ENCODE measurements at regions not wholly inside any gene's neighbourhood (a gene's known extent, or its start where the extent isn't known, plus 50 kb on each side); places are given as distances from the start of the nearest gene placed in this dataset.

DNA sequence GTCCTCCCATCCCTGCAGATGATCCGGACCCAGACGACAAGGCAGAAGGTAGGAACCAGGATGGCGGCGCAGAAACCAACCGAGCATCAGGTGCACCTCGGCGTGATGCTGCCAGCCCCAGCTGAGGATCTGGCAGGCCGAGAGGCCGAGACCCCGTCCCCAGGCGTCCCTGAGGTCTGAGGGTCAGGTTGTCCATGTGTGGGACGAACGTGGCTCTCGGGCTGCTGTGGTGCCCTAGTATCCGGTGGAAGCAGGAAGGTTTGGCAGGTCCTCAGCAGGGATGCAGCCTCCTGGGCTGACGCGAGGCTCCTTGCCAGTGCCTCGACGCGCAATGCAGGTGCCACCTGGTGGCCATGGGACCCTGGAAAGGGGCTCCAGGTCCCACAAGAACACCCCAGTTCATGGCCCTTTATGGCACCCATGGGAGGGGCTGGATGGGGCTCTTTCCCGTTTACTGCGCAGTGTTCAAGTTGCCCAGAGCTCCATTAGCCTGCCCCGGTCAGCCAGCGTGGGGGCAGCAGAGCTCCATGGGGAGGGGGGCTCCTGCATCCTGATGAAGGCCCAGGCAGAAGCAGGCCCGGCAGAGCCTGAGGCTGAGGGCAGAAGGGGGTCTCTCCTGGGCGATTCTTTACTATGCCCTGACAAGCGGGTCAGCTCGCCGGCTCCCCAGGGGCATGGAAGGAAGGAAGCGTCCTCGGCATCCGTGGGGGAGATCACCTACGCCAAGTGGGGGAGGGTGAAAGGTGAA is 129.9 kb downstream of the CTTN start:
- Histone ChIP-seq H3K27ac (ENCODE audit: low read depth in 2 of 2, low read length in 2 of 2) (no peak overlapping the region), H3K27me3 (ENCODE audit: control insufficient read depth in 2 of 2, insufficient read depth in 2 of 2, low read length in 2 of 2) (peaks cover 0 to 2% of the 10 kb centered on the region in 2 donors), H3K9ac (ENCODE audit: low read depth in 1 of 2, low read length in 2 of 2) (no peak overlapping the region), H3K4me1 (ENCODE audit: control insufficient read depth in 2 of 2, insufficient read depth in 2 of 2, low read length in 2 of 2) (no peaks in the 10 kb centered on the region), H3K4me3 (ENCODE audit: low read length in 2 of 2) (no peak overlapping the region), H3K9me3 (ENCODE audit: control insufficient read depth in 2 of 2, low read length in 2 of 2) (no peaks in the 10 kb centered on the region), H3K36me3 (ENCODE audit: control insufficient read depth in 2 of 2, insufficient read depth in 2 of 2, low read length in 2 of 2) (no peaks in the 10 kb centered on the region)

DNA sequence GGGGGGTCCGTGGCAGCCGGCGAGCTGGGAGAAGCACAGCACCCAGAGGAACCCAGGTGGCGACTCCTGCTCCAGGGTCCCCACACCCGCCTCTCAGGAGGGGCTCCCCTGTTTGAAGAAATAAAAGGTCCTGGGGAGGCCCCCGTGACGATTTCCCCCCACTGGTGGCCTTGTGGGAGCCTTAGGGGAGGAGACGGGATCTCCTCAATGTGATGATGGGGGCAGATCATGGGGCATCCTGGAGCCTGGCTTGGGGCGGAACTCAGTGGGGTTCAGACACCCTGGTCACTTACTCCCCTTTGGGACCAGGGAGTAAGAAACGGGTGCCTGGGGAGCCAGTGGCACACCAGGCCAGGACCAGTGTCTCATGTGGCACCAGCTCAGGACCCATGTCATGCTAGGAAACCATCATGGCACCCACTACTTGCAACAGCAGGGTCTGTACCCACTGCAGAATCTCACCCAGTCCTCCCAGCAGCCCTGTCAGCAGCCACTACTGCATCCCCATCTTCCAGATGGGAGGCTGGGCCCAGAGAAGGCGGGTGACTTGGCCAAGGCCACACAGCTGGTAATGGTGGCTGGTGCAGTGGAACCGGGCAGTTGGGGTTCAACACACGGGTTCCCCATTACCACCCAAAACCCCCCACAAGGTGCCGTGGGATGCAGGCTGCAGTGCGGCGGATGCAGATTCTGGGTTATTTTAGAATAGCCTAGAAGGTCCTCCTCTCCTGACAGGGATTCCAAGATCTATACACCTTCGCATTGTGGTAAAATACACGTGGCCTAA is 130.7 kb downstream of the CTTN start:
- Histone ChIP-seq H3K9ac (ENCODE audit: low read depth in 1 of 2, low read length in 2 of 2) (no peak overlapping the region), H3K36me3 (ENCODE audit: control insufficient read depth in 2 of 2, insufficient read depth in 2 of 2, low read length in 2 of 2) (no peaks in the 10 kb centered on the region), H3K4me3 (ENCODE audit: low read length in 2 of 2) (no peak overlapping the region), H3K4me1 (ENCODE audit: control insufficient read depth in 2 of 2, insufficient read depth in 2 of 2, low read length in 2 of 2) (no peaks in the 10 kb centered on the region), H3K27me3 (ENCODE audit: control insufficient read depth in 2 of 2, insufficient read depth in 2 of 2, low read length in 2 of 2) (no peaks in the 10 kb centered on the region), H3K27ac (ENCODE audit: low read depth in 2 of 2, low read length in 2 of 2) (no peak overlapping the region), H3K9me3 (ENCODE audit: control insufficient read depth in 2 of 2, low read length in 2 of 2) (no peaks in the 10 kb centered on the region)

DNA sequence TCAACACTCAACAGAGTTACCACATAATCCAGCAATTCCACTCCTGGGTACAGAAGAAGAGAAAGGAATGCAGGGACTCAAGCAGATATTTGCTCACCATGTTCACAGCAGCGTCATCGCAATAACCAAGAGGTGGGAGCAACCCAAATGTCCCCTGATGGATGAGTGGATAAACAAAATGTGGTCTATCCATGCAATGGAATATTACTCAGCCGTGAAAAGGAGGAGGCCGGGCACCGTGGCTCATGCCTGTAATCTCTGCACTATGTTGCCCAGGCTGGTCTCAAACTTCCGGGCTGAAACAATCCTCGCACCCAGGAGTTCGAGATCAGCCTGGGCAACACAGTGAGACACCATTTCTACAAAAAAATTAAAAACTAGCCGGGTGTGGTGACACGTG is 131.7 kb downstream of the CTTN start:
- Histone ChIP-seq H3K36me3 (ENCODE audit: control insufficient read depth in 2 of 2, insufficient read depth in 2 of 2, low read length in 2 of 2) (no peaks in the 10 kb centered on the region), H3K4me1 (ENCODE audit: control insufficient read depth in 2 of 2, insufficient read depth in 2 of 2, low read length in 2 of 2) (no peaks in the 10 kb centered on the region), H3K4me3 (ENCODE audit: low read length in 2 of 2) (no peak overlapping the region), H3K9me3 (ENCODE audit: control insufficient read depth in 2 of 2, low read length in 2 of 2) (no peaks in the 10 kb centered on the region), H3K27ac (ENCODE audit: low read depth in 2 of 2, low read length in 2 of 2) (no peak overlapping the region), H3K27me3 (ENCODE audit: control insufficient read depth in 2 of 2, insufficient read depth in 2 of 2, low read length in 2 of 2) (no peaks in the 10 kb centered on the region), H3K9ac (ENCODE audit: low read depth in 1 of 2, low read length in 2 of 2) (no peak overlapping the region)

- no peak overlapping the region for H3K9ac ChIP-seq (ENCODE audit: low read depth in 1 of 2, low read length in 2 of 2)
- no peak overlapping the region for H3K27ac ChIP-seq (ENCODE audit: low read depth in 2 of 2, low read length in 2 of 2)
- H3K4me3 ChIP-seq (ENCODE audit: low read length in 2 of 2) = no peak overlapping the region
- no peaks in the 10 kb centered on the region for H3K9me3 ChIP-seq (ENCODE audit: control insufficient read depth in 2 of 2, low read length in 2 of 2)
- no peaks in the 10 kb centered on the region for H3K36me3 ChIP-seq (ENCODE audit: control insufficient read depth in 2 of 2, insufficient read depth in 2 of 2, low read length in 2 of 2)
- peaks cover under 1% of the 10 kb centered on the region in 2 donors for H3K4me1 ChIP-seq (ENCODE audit: control insufficient read depth in 2 of 2, insufficient read depth in 2 of 2, low read length in 2 of 2)
- H3K27me3 ChIP-seq (ENCODE audit: control insufficient read depth in 2 of 2, insufficient read depth in 2 of 2, low read length in 2 of 2) = no peaks in the 10 kb centered on the region
Observed at GRCh38 chr11:70530629-70531185, 132.4 kb downstream of the CTTN start.

DNA sequence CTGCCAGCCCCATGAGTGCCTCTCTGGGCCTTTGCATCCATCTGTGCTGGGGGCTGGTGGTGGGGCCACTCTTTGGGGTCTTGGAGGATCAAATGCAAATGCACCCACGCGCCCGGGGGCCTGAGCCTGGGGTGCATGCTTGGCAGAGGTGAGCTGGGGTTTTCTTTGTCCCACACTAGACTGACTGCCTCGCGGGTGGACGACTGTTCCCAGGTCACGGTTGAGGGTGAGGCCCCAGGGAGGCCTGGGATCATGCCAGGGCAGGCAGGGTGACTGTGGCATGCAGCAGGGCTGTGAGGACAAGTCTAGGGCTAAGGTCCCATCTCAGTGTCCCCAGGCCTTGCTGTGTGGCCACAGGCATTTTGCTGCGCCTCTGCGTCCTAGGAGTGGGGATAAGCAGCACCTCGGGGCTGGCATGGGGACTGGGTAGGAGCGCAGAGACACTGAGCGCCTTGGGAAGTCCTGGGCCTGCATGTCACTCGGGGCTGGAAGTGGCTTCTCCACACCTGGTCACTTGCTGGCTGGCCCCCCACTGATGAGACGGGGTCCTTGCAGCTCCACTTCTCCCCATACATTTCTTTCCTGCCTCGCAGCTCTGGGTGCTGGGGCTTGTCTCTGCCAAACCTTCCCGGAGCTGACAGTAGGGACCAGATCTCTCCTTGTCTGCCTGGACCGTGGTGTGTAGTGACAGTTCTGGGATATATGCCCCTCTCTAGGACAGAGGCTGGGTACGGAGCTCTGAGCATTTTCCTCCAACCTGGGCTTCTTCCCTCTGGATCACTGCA is 133.1 kb downstream of the CTTN start:
- no peaks in the 10 kb centered on the region for H3K9me3 ChIP-seq (ENCODE audit: control insufficient read depth in 2 of 2, low read length in 2 of 2)
- no peak overlapping the region for H3K9ac ChIP-seq (ENCODE audit: low read depth in 1 of 2, low read length in 2 of 2)
- H3K27ac ChIP-seq (ENCODE audit: low read depth in 2 of 2, low read length in 2 of 2) = no peak overlapping the region
- peaks cover 3 to 6% of the 10 kb centered on the region in 2 donors for H3K4me1 ChIP-seq (ENCODE audit: control insufficient read depth in 2 of 2, insufficient read depth in 2 of 2, low read length in 2 of 2)
- no peaks in the 10 kb centered on the region for H3K27me3 ChIP-seq (ENCODE audit: control insufficient read depth in 2 of 2, insufficient read depth in 2 of 2, low read length in 2 of 2)
- H3K36me3 ChIP-seq (ENCODE audit: control insufficient read depth in 2 of 2, insufficient read depth in 2 of 2, low read length in 2 of 2) = no peaks in the 10 kb centered on the region
- H3K4me3 ChIP-seq (ENCODE audit: low read length in 2 of 2) = no peak overlapping the region

DNA sequence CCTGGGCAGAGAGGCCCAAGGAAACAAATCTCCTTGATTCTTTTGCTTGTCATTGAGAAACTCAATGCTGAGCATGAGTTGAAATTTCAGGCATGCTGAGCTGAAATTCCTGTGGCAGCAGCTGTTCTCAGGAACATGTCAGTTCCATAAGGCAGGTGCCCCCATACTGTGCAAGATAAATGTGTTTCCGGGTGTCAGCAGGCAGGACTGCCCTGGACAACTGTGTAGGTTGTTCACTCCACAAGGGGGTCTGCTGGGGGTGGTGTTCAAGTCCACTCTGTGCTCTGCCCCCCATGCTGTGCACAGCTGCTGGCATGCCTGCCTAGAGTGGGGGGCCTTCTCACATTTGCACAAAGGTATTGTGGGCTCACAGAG is 133.7 kb downstream of the CTTN start:
- H3K27ac ChIP-seq (ENCODE audit: low read depth in 2 of 2, low read length in 2 of 2) = no peak overlapping the region
- no peak overlapping the region for H3K4me3 ChIP-seq (ENCODE audit: low read length in 2 of 2)
- no peaks in the 10 kb centered on the region for H3K27me3 ChIP-seq (ENCODE audit: control insufficient read depth in 2 of 2, insufficient read depth in 2 of 2, low read length in 2 of 2)
- no peaks in the 10 kb centered on the region for H3K36me3 ChIP-seq (ENCODE audit: control insufficient read depth in 2 of 2, insufficient read depth in 2 of 2, low read length in 2 of 2)
- peaks cover 3 to 8% of the 10 kb centered on the region in 2 donors for H3K4me1 ChIP-seq (ENCODE audit: control insufficient read depth in 2 of 2, insufficient read depth in 2 of 2, low read length in 2 of 2)
- no peak overlapping the region for H3K9ac ChIP-seq (ENCODE audit: low read depth in 1 of 2, low read length in 2 of 2)
- H3K9me3 ChIP-seq (ENCODE audit: control insufficient read depth in 2 of 2, low read length in 2 of 2) = no peaks in the 10 kb centered on the region

- H3K9me3 ChIP-seq (ENCODE audit: control insufficient read depth in 2 of 2, low read length in 2 of 2) = no peaks in the 10 kb centered on the region
- H3K27ac ChIP-seq (ENCODE audit: low read depth in 2 of 2, low read length in 2 of 2) = no peak overlapping the region
- no peaks in the 10 kb centered on the region for H3K27me3 ChIP-seq (ENCODE audit: control insufficient read depth in 2 of 2, insufficient read depth in 2 of 2, low read length in 2 of 2)
- H3K36me3 ChIP-seq (ENCODE audit: control insufficient read depth in 2 of 2, insufficient read depth in 2 of 2, low read length in 2 of 2) = no peaks in the 10 kb centered on the region
- no peak overlapping the region for H3K9ac ChIP-seq (ENCODE audit: low read depth in 1 of 2, low read length in 2 of 2)
- H3K4me3 ChIP-seq (ENCODE audit: low read length in 2 of 2) = no peak overlapping the region
- H3K4me1 ChIP-seq (ENCODE audit: control insufficient read depth in 2 of 2, insufficient read depth in 2 of 2, low read length in 2 of 2) = peaks cover 3 to 8% of the 10 kb centered on the region in 2 donors
Observed at GRCh38 chr11:70532731-70533130, 134.4 kb downstream of the CTTN start.

- H3K27ac ChIP-seq (ENCODE audit: low read depth in 2 of 2, low read length in 2 of 2) = no peak overlapping the region
- peaks cover 3 to 8% of the 10 kb centered on the region in 2 donors for H3K4me1 ChIP-seq (ENCODE audit: control insufficient read depth in 2 of 2, insufficient read depth in 2 of 2, low read length in 2 of 2)
- H3K27me3 ChIP-seq (ENCODE audit: control insufficient read depth in 2 of 2, insufficient read depth in 2 of 2, low read length in 2 of 2) = no peaks in the 10 kb centered on the region
- no peak overlapping the region for H3K4me3 ChIP-seq (ENCODE audit: low read length in 2 of 2)
- H3K9ac ChIP-seq (ENCODE audit: low read depth in 1 of 2, low read length in 2 of 2) = no peak overlapping the region
- no peaks in the 10 kb centered on the region for H3K36me3 ChIP-seq (ENCODE audit: control insufficient read depth in 2 of 2, insufficient read depth in 2 of 2, low read length in 2 of 2)
- no peaks in the 10 kb centered on the region for H3K9me3 ChIP-seq (ENCODE audit: control insufficient read depth in 2 of 2, low read length in 2 of 2)
Observed at GRCh38 chr11:70535191-70535971, 137.1 kb downstream of the CTTN start.

GRCh38 chr11:70536051-70536877 is 137.9 kb downstream of the CTTN start:
- no peaks in the 10 kb centered on the region for H3K27me3 ChIP-seq (ENCODE audit: control insufficient read depth in 2 of 2, insufficient read depth in 2 of 2, low read length in 2 of 2)
- H3K27ac ChIP-seq (ENCODE audit: low read depth in 2 of 2, low read length in 2 of 2) = peak overlapping the region in 1 of 2 donors; percentile 13
- no peak overlapping the region for H3K9ac ChIP-seq (ENCODE audit: low read depth in 1 of 2, low read length in 2 of 2)
- no peaks in the 10 kb centered on the region for H3K9me3 ChIP-seq (ENCODE audit: control insufficient read depth in 2 of 2, low read length in 2 of 2)
- H3K36me3 ChIP-seq (ENCODE audit: control insufficient read depth in 2 of 2, insufficient read depth in 2 of 2, low read length in 2 of 2) = no peaks in the 10 kb centered on the region
- H3K4me3 ChIP-seq (ENCODE audit: low read length in 2 of 2) = no peak overlapping the region
- H3K4me1 ChIP-seq (ENCODE audit: control insufficient read depth in 2 of 2, insufficient read depth in 2 of 2, low read length in 2 of 2) = peaks cover 3 to 8% of the 10 kb centered on the region in 2 donors
